Neuronal stem cell (in vitro differentiated cells): ENCODE measurements at regions not wholly inside any gene's neighbourhood (a gene's known extent, or its start where the extent isn't known, plus 50 kb on each side); places are given as distances from the start of the nearest gene placed in this dataset.

ENCODE experiments used
- DNase-seq: peaks from one replicate; pipeline ENCODE4 v3.0.0-alpha.2; 2013; ENCODE audit warnings: low spot score
- H2AFZ ChIP-seq: one replicate; pipeline ENCODE4 v1.6.1; 2013; ENCODE audit warnings: mild to moderate bottlenecking, low read length, inconsistent platforms
- H2AK5ac ChIP-seq: 2 replicates; pipeline ENCODE4 v1.6.1; 2013; ENCODE audit warnings: low read depth, mild to moderate bottlenecking, inconsistent platforms, low read length, moderate library complexity, mixed read lengths
- H2BK120ac ChIP-seq: 2 replicates; pipeline ENCODE4 v1.6.1; 2013; ENCODE audit warnings: low read depth, mild to moderate bottlenecking, inconsistent platforms, low read length, moderate library complexity, mixed read lengths
- H2BK12ac ChIP-seq: one replicate; pipeline ENCODE4 v1.6.1; 2013; ENCODE audit warnings: low read length, inconsistent platforms
- H2BK15ac ChIP-seq: 2 replicates; pipeline ENCODE4 v1.6.1; 2013; ENCODE audit warnings: mild to moderate bottlenecking, low read length, inconsistent platforms, mixed read lengths
- H2BK5ac ChIP-seq: one replicate; pipeline ENCODE4 v1.6.1; 2013; ENCODE audit warnings: inconsistent platforms, mild to moderate bottlenecking, low read length, moderate library complexity
- H3K14ac ChIP-seq: one replicate; pipeline ENCODE4 v1.6.1; 2013; ENCODE audit warnings: low read length, inconsistent platforms
- H3K18ac ChIP-seq: 2 replicates; pipeline ENCODE4 v1.6.1; 2013; ENCODE audit warnings: low read length, inconsistent platforms
- H3K23ac ChIP-seq: 2 replicates; pipeline ENCODE4 v1.6.1; 2013; ENCODE audit warnings: low read depth, mild to moderate bottlenecking, mixed read lengths, low read length, inconsistent platforms; ENCODE audit not compliant: poor library complexity
- H3K27ac ChIP-seq: replicated peaks from 3 replicates; pipeline ENCODE4 v1.5.1; 2013; ENCODE audit warnings: low read length, inconsistent platforms
- H3K27me3 ChIP-seq, 3 experiments: 2 replicates each; pipeline ENCODE4 v1.6.1; 2013; ENCODE audit warnings: low read length in 3 of 3, mild to moderate bottlenecking in 2 of 3, inconsistent platforms in 1 of 3, low read depth in 1 of 3, mixed read lengths in 1 of 3, moderate library complexity in 1 of 3; ENCODE audit not compliant: control insufficient read depth in 3 of 3, insufficient read depth in 3 of 3
- H3K36me3 ChIP-seq, 2 donors: replicated peaks in 1 of 2; 2 replicates each; pipeline ENCODE4 v1.6.1; 2013; ENCODE audit warnings: low read length in 2 of 2; ENCODE audit not compliant: control insufficient read depth in 2 of 2, insufficient read depth in 2 of 2
- H3K4ac ChIP-seq: 2 replicates; pipeline ENCODE4 v1.6.1; 2013; ENCODE audit warnings: inconsistent platforms, mild to moderate bottlenecking, low read length, moderate library complexity
- H3K4me1 ChIP-seq, 2 donors: 1 replicate in 1 of 2; 2 replicates in 1 of 2; pipeline ENCODE4 v1.6.1; 2013; ENCODE audit warnings: low read length in 2 of 2, low read depth in 1 of 2; ENCODE audit not compliant: control insufficient read depth in 2 of 2, insufficient read depth in 1 of 2
- H3K4me2 ChIP-seq: one replicate; pipeline ENCODE4 v1.6.1; 2013; ENCODE audit warnings: mild to moderate bottlenecking, low read length, inconsistent platforms; ENCODE audit not compliant: insufficient read depth, poor library complexity, severe bottlenecking
- H3K4me3 ChIP-seq, 2 donors: 2 replicates each; pipeline ENCODE4 v1.5.1; 2013; ENCODE audit warnings: low read length in 2 of 2, mild to moderate bottlenecking in 2 of 2, inconsistent platforms in 1 of 2, moderate library complexity in 1 of 2
- H3K79me1 ChIP-seq: one replicate; pipeline ENCODE4 v1.6.1; 2013; ENCODE audit warnings: low read depth, mild to moderate bottlenecking, inconsistent platforms, low read length, moderate library complexity
- H3K9ac ChIP-seq: one replicate; pipeline ENCODE4 v1.6.1; 2013; ENCODE audit warnings: mild to moderate bottlenecking, low read depth, low read length, inconsistent platforms; ENCODE audit not compliant: poor library complexity
- H3K9me3 ChIP-seq, 2 donors: replicated peaks in 1 of 2; 2 replicates each; pipeline versions ENCODE3 to v1.6.1; 2013; ENCODE audit warnings: low read length in 2 of 2, mild to moderate bottlenecking in 2 of 2, inconsistent platforms in 1 of 2, low read depth in 1 of 2, mixed read lengths in 1 of 2, moderate library complexity in 1 of 2; ENCODE audit not compliant: control insufficient read depth in 2 of 2, insufficient read depth in 1 of 2
- H4K8ac ChIP-seq: one replicate; pipeline ENCODE4 v1.6.1; 2013; ENCODE audit warnings: low read depth, mild to moderate bottlenecking, inconsistent platforms, low read length, moderate library complexity
- H4K91ac ChIP-seq: one replicate; pipeline ENCODE4 v1.6.1; 2013; ENCODE audit warnings: low read length, low read depth, mild to moderate bottlenecking, inconsistent platforms; ENCODE audit not compliant: poor library complexity
- WGBS, 2 donors: extraction: QIAGEN DNeasy Blood & Tissue Kit; methylation state at CpG; one replicate each; pipeline ENCODE4 v1.1.7; 2013; ENCODE audit warnings: missing lambda C conversion rate in 2 of 2, mixed read lengths in 1 of 2; ENCODE audit not compliant: insufficient read length in 2 of 2, insufficient replicate concordance in 1 of 2; ENCODE audit errors: extremely low coverage in 2 of 2; 5-methylcytosine and 5-hydroxymethylcytosine counted together

GRCh38 chr4:56219447-56219846 lies 167.8 kb downstream of the AASDH start:
- WGBS, 2 donors = no CpG with 5 or more reads among the region's 3 CpGs
- no peak overlapping the region for H3K27ac ChIP-seq

DNA sequence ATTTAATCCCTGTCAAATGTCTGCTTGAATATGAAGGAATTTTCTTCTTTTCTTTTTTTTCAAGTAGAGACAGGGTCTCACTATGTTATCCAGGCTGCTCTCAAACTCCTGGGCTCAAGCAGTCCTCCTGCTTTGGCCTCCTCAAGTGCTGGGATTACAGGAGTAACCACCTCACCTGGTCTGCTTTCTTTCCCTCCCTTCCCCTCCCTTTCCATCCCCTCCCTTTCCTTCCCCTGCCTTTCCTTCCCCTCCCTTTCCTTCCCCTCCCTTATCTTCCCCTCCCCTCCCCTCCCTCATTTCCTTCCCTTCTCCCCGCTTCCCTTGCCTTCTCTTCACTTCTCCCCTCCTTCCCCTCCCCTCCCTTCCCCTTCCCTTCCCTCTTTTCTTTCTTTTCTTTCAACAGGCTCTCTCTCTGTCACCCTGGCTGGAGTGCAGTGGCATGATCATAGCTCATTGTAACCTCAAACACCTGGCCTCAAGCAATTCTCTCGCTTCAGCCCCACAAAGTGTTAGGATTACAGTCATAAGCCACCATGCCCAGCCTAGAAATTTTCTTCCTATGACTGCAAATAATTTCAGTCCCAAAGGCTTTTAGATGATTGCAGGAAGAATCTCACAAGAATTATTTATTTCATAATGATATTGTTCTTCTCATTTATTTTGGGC lies 168.9 kb downstream of the AASDH start:
- Histone ChIP-seq H2BK15ac (no peak overlapping the region), H3K27me3 (no peaks in the 10 kb centered on the region), H2BK5ac (no peak overlapping the region), H3K14ac (no peak overlapping the region), H3K36me3 (no peaks in the 10 kb centered on the region), H3K18ac (no peak overlapping the region), H3K9ac (no peak overlapping the region), H4K91ac (no peak overlapping the region), H2AFZ (no peak overlapping the region), H3K4me1 (peaks cover 2 to 6% of the 10 kb centered on the region in 2 donors), H4K8ac (no peak overlapping the region), H3K4me2 (no peak overlapping the region), H3K4me3 (no peak overlapping the region), H3K79me1 (no peaks in the 10 kb centered on the region), H3K27ac (no peak overlapping the region), H3K9me3 (no peaks in the 10 kb centered on the region), H2BK120ac (no peak overlapping the region), H3K4ac (no peak overlapping the region), H2BK12ac (no peak overlapping the region), H2AK5ac (no peak overlapping the region), H3K23ac (no peak overlapping the region)
- WGBS, 2 donors = 100% methylated on average over 1 of the region's 2 CpGs; no CpG with 5 or more reads in 1 of the 2 donors
- DNase-seq = no peak

More at GRCh38 chr4:56219447-56219846, 167.8 kb downstream of the AASDH start:
- Histone ChIP-seq H2AFZ (no peak overlapping the region), H3K79me1 (no peaks in the 10 kb centered on the region), H3K14ac (no peak overlapping the region), H2BK15ac (no peak overlapping the region), H3K27me3 (no peaks in the 10 kb centered on the region), H3K9ac (no peak overlapping the region), H2BK120ac (no peak overlapping the region), H3K36me3 (no peaks in the 10 kb centered on the region), H3K4ac (no peak overlapping the region), H3K4me3 (no peak overlapping the region), H3K4me1 (peaks cover 2 to 6% of the 10 kb centered on the region in 2 donors), H3K23ac (no peak overlapping the region), H4K8ac (no peak overlapping the region), H2BK12ac (no peak overlapping the region), H4K91ac (no peak overlapping the region), H2BK5ac (no peak overlapping the region), H3K9me3 (no peaks in the 10 kb centered on the region), H3K18ac (no peak overlapping the region), H2AK5ac (no peak overlapping the region), H3K4me2 (no peak overlapping the region)
- DNase-seq = no peak

GRCh38 chr4:56217343-56217890 lies 169.9 kb downstream of the AASDH start:
- H3K14ac ChIP-seq = no peak overlapping the region
- H2BK12ac ChIP-seq = no peak overlapping the region
- H3K36me3 ChIP-seq = no peaks in the 10 kb centered on the region
- H4K91ac ChIP-seq = no peak overlapping the region
- no peak overlapping the region for H4K8ac ChIP-seq
- no peak overlapping the region for H3K9ac ChIP-seq
- no peak overlapping the region for H2AK5ac ChIP-seq
- H3K27ac ChIP-seq = no peak overlapping the region
- H2AFZ ChIP-seq = no peak overlapping the region
- no peak overlapping the region for H3K23ac ChIP-seq
- H3K4ac ChIP-seq = no peak overlapping the region
- H2BK120ac ChIP-seq = no peak overlapping the region
- no peak for DNase-seq
- no peaks in the 10 kb centered on the region for H3K9me3 ChIP-seq
- no peaks in the 10 kb centered on the region for H3K27me3 ChIP-seq
- no peak overlapping the region for H2BK15ac ChIP-seq
- H3K79me1 ChIP-seq = no peaks in the 10 kb centered on the region
- no peak overlapping the region for H2BK5ac ChIP-seq
- WGBS, 2 donors = no CpG with 5 or more reads among the region's 3 CpGs
- no peak overlapping the region for H3K18ac ChIP-seq
- peaks cover 2 to 6% of the 10 kb centered on the region in 2 donors for H3K4me1 ChIP-seq
- no peak overlapping the region for H3K4me2 ChIP-seq
- H3K4me3 ChIP-seq = no peak overlapping the region

DNA sequence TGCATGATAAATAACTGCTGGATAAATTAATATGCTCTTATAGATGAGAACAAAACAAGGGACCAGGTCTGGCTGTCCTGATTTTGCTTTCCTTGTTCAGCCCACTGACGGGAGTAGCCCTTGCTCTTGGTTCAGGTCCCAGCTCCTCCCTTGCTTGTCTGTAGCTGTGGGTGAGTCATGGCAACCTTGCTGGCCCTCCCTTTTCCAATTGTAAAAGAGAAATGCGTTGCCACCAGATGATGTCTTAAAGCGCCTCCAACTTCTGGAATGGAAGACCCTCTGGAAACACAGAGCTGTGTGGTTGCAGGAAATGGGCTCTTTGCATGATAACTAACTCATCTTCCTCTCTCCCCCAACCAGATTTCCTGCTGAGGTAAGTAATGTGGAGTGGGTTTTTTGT lies 171.4 kb downstream of the AASDH start:
- Histone ChIP-seq H3K14ac (no peak overlapping the region), H3K79me1 (no peaks in the 10 kb centered on the region), H2BK5ac (no peak overlapping the region), H3K4me3 (no peak overlapping the region), H3K4ac (no peak overlapping the region), H3K9ac (no peak overlapping the region), H3K36me3 (no peaks in the 10 kb centered on the region), H2BK12ac (no peak overlapping the region), H3K27me3 (peaks cover 0 to 2% (median 0%) of the 10 kb centered on the region in 3 experiments), H2BK15ac (no peak overlapping the region), H3K4me1 (peaks cover 4 to 6% of the 10 kb centered on the region in 2 donors), H3K23ac (no peak overlapping the region), H4K8ac (no peak overlapping the region), H2BK120ac (no peak overlapping the region), H3K27ac (no peak overlapping the region), H3K9me3 (peaks cover 5 to 12% of the 10 kb centered on the region in 2 donors), H4K91ac (no peak overlapping the region), H2AFZ (no peak overlapping the region), H3K18ac (no peak overlapping the region), H2AK5ac (no peak overlapping the region), H3K4me2 (no peak overlapping the region)
- no CpG with 5 or more reads among the region's 3 CpGs for WGBS, 2 donors
- DNase-seq = no peak
